Activated naive CD4-positive, alpha-beta T cell treated with anti-CD3 and anti-CD28 coated beads, Interleukin-2, amount 50 U/mL, for 72 hours (primary cell): ENCODE measurements at regions not wholly inside any gene's neighbourhood (a gene's known extent, or its start where the extent isn't known, plus 50 kb on each side); places are given as distances from the start of the nearest gene placed in this dataset.

Experiments
- ATAC-seq, 2 donors: fragments of 150-1000 bp; cut with Tn5 transposase; 2 replicates each; pipeline ENCODE4 v1.10.0; 2021; ENCODE audit warnings: mild to moderate bottlenecking in 2 of 2, moderate library complexity in 2 of 2
- DNase-seq, 2 donors: peaks; one replicate each; pipeline ENCODE4 v3.0.0; 2021 to 2022; ENCODE audit warnings: low spot score in 2 of 2
- H3K27ac Mint-ChIP-seq, 2 donors: one replicate each; pipeline ENCODE4 v1.8.0; 2022; ENCODE audit warnings: mild to moderate bottlenecking in 2 of 2, mixed read lengths in 2 of 2
- H3K36me3 Mint-ChIP-seq, 2 donors: one replicate each; pipeline ENCODE4 v1.8.0; 2022; ENCODE audit warnings: mixed read lengths in 2 of 2
- H3K9me3 Mint-ChIP-seq, 2 donors: one replicate each; pipeline ENCODE4 v1.8.0; 2022; ENCODE audit warnings: mixed read lengths in 2 of 2

GRCh38 chr11:35088676-35089075 is 50.3 kb upstream of the CD44 start:
- no peak for ATAC-seq
- peaks cover 0 to 17% of the 10 kb centered on the region in 2 donors for H3K9me3 Mint-ChIP-seq
- H3K36me3 Mint-ChIP-seq = peaks cover 13 to 21% of the 10 kb centered on the region in 2 donors
- DNase-seq = no peak
- peak overlapping the region in 1 of 2 donors; percentile 54 for H3K27ac Mint-ChIP-seq
